Prostate gland (tissue), 2 donors: ENCODE measurements at regions not wholly inside any gene's neighbourhood (a gene's known extent, or its start where the extent isn't known, plus 50 kb on each side); places are given as distances from the start of the nearest gene placed in this dataset.

Experiments used
- DNase-seq: peaks from one replicate; pipeline ENCODE4 v3.0.0-alpha.2; 2019; ENCODE audit warnings: low spot score
- H3K27ac ChIP-seq, 2 donors: fragments of 200-600 bp; sonication (generic); 2 replicates each; pipeline ENCODE4 v1.5.1; 2017 to 2019
- H3K27me3 ChIP-seq: fragments of 200-600 bp; sonication (generic); replicated peaks from 2 replicates; pipeline ENCODE4 v1.5.1; 2019; ENCODE audit not compliant: insufficient read depth
- H3K36me3 ChIP-seq, 2 donors: fragments of 200-600 bp; sonication (generic); 1 replicate in 1 of 2; 2 replicates in 1 of 2; pipeline versions ENCODE4 v1.5.1 to v1.8.1; 2017 to 2019
- H3K4me1 ChIP-seq: fragments of 200-600 bp; sonication (generic); replicated peaks from 2 replicates; pipeline ENCODE4 v1.5.1; 2019
- H3K4me3 ChIP-seq, 2 donors: fragments of 200-600 bp; sonication (generic); 2 replicates each; pipeline ENCODE4 v1.5.1; 2017 to 2019
- H3K9me3 ChIP-seq: fragments of 200-600 bp; sonication (generic); 2 replicates; pipeline ENCODE4 v1.5.1; 2017
- CTCF ChIP-seq, 4 experiments: fragments of 200-600 bp in 2 of 4; fragments of 450-650 bp in 2 of 4; sonication (generic) in 2 of 4; IDR thresholded peaks; 1 replicate in 3 of 4; 2 replicates in 1 of 4; pipeline ENCODE4 v1.5.1; 2016 to 2019; ENCODE audit warnings: antibody characterized with exemption in 4 of 4, mild to moderate bottlenecking in 2 of 4, moderate library complexity in 2 of 4
- POLR2A ChIP-seq: fragments of 450-650 bp; IDR thresholded peaks from one replicate; pipeline ENCODE4 v1.6.1; 2016; ENCODE audit warnings: antibody characterized with exemption, mild to moderate bottlenecking
- POLR2AphosphoS5 ChIP-seq: sonication (generic); formaldehyde crosslinking; IDR thresholded peaks from one replicate; pipeline ENCODE4 v1.6.1; 2017; ENCODE audit warnings: antibody characterized with exemption
- WGBS: methylation state at CpG from one replicate; pipeline ENCODE4 v1.1.5; 2018; 5-methylcytosine and 5-hydroxymethylcytosine counted together
- intact Hi-C: fragments of 100-400 bp; cut with DNase I; formaldehyde crosslinking; loops from one replicate; pipeline ENCODE4 v1.14.2; 2022

GRCh38 chr16:87182759-87183158 is 134.4 kb downstream of the C16orf95 start:
- Histone ChIP-seq H3K27ac (no peak overlapping the region), H3K4me3 (no peak overlapping the region), H3K4me1 (no peaks in the 10 kb centered on the region), H3K27me3 (peaks cover 4% of the 10 kb centered on the region), H3K36me3 (no peaks in the 10 kb centered on the region), H3K9me3 (no peaks in the 10 kb centered on the region)
- TF ChIP-seq POLR2AphosphoS5 (no peak), POLR2A (no peak), CTCF (IDR thresholded peaks at IDR 0.05) (no peak)
- intact Hi-C loops = no loop called here
- DNase-seq = no peak
- WGBS = 58% methylated on average over 3 of the region's 3 CpGs

- WGBS = 77% methylated on average over 10 of the region's 10 CpGs
- Histone ChIP-seq H3K27ac (no peak overlapping the region), H3K4me3 (no peak overlapping the region), H3K27me3 (peaks cover 4% of the 10 kb centered on the region), H3K4me1 (no peaks in the 10 kb centered on the region), H3K36me3 (no peaks in the 10 kb centered on the region), H3K9me3 (no peaks in the 10 kb centered on the region)
- intact Hi-C loops = no loop called here
- TF ChIP-seq POLR2A = no peak
- TF ChIP-seq CTCF (IDR thresholded peaks at IDR 0.05) = no peak
- TF ChIP-seq POLR2AphosphoS5 = no peak
- no peak for DNase-seq
Observed at GRCh38 chr16:87183647-87184046, 133.5 kb downstream of the C16orf95 start.

GRCh38 chr16:87185308-87185707 is 131.9 kb downstream of the C16orf95 start:
- no peak for TF ChIP-seq POLR2AphosphoS5
- TF ChIP-seq POLR2A = no peak
- TF ChIP-seq CTCF (IDR thresholded peaks at IDR 0.05) = no peak
- H3K27ac ChIP-seq = no peak overlapping the region
- WGBS = 39% methylated on average over 8 of the region's 8 CpGs
- H3K9me3 ChIP-seq = no peaks in the 10 kb centered on the region
- H3K4me3 ChIP-seq = no peak overlapping the region
- intact Hi-C loops = no loop called here
- DNase-seq = no peak
- H3K4me1 ChIP-seq = no peaks in the 10 kb centered on the region
- no peaks in the 10 kb centered on the region for H3K27me3 ChIP-seq
- H3K36me3 ChIP-seq = no peaks in the 10 kb centered on the region

GRCh38 chr16:87185983-87186382 is 131.2 kb downstream of the C16orf95 start:
- no peak overlapping the region for H3K4me3 ChIP-seq
- intact Hi-C loops = no loop called here
- H3K36me3 ChIP-seq = no peaks in the 10 kb centered on the region
- WGBS = 88% methylated on average over 19 of the region's 19 CpGs
- no peaks in the 10 kb centered on the region for H3K27me3 ChIP-seq
- TF ChIP-seq POLR2A (no peak), POLR2AphosphoS5 (no peak), CTCF (IDR thresholded peaks at IDR 0.05) (no peak)
- no peaks in the 10 kb centered on the region for H3K9me3 ChIP-seq
- DNase-seq = no peak
- H3K27ac ChIP-seq = no peak overlapping the region
- H3K4me1 ChIP-seq = no peaks in the 10 kb centered on the region

- intact Hi-C loops = no loop called here
- Histone ChIP-seq H3K4me1 (no peaks in the 10 kb centered on the region), H3K36me3 (no peaks in the 10 kb centered on the region), H3K27me3 (no peaks in the 10 kb centered on the region), H3K9me3 (no peaks in the 10 kb centered on the region), H3K4me3 (no peak overlapping the region), H3K27ac (no peak overlapping the region)
- TF ChIP-seq CTCF (IDR thresholded peaks at IDR 0.05) (no peak), POLR2AphosphoS5 (no peak), POLR2A (no peak)
- 65% methylated on average over 17 of the region's 17 CpGs for WGBS
- DNase-seq = no peak
Observed at GRCh38 chr16:87186446-87186845, 130.7 kb downstream of the C16orf95 start.
